GM12878 (cell line): ENCODE measurements at regions not wholly inside any gene's neighbourhood (a gene's known extent, or its start where the extent isn't known, plus 50 kb on each side); places are given as distances from the start of the nearest gene placed in this dataset.

Experiments used
- ATAC-seq: fragments of 200-7000 bp; cut with Tn5 transposase; 3 replicates; pipeline ENCODE4 v1.9.1; 2020; ENCODE audit warnings: mild to moderate bottlenecking, moderate library complexity
- BruUV-seq: library from RNA; stranded (reverse); fragments of 400-500 nt; replicated peaks from 2 replicates; lab custom pipeline; 2021; lab: Mats Ljungman, UMichigan
- CTCF ChIA-PET: fragments of 300-600 bp; sonication (Branson Sonifier 250); formaldehyde crosslinking; extraction: SDS; loops from one replicate; lab custom pipeline; 2021; ENCODE audit warnings: inconsistent platforms; lab: Yijun Ruan, JAX
- POLR2A ChIA-PET: fragments of 350-600 bp; formaldehyde crosslinking; extraction: SDS; loops from one replicate; lab custom pipeline; 2021; ENCODE audit warnings: inconsistent platforms; lab: Charles Lee
- RAD21 ChIA-PET: fragments of 300-600 bp; sonication (Branson Sonifier 250); formaldehyde crosslinking; loops from one replicate; lab custom pipeline; 2023; ENCODE audit warnings: antibody characterized with exemption; ENCODE audit not compliant: unreplicated experiment; lab: Charles Lee
- SMC1A ChIA-PET: fragments of 300-600 bp; sonication (Branson Sonifier 250); formaldehyde crosslinking; loops from one replicate; lab custom pipeline; 2023; ENCODE audit not compliant: unreplicated experiment, uncharacterized antibody; lab: Charles Lee
- DNase-seq: peaks from one replicate; pipeline ENCODE4 v3.0.0-alpha.2; 2011; ENCODE audit warnings: low read depth, low spot score
- FAIRE-seq: peaks from 3 replicates; lab custom pipeline; 2011; peaks lifted over from hg19 to GRCh38; lab: Jason Lieb, UNC
- H2AFZ ChIP-seq: 2 replicates; pipeline ENCODE4 v1.6.0; 2011; ENCODE audit warnings: low read depth, low read length, control low read depth; ENCODE audit not compliant: control insufficient read depth
- H3K27ac ChIP-seq: 2 replicates; pipeline ENCODE4 v1.5.1; 2011; ENCODE audit warnings: control low read depth; ENCODE audit not compliant: control insufficient read depth, insufficient read depth
- H3K27me3 ChIP-seq, 2 experiments: replicated peaks in 1 of 2; 2 replicates each; pipeline versions ENCODE4 v1.6.0 to v1.6.1; 2011; ENCODE audit warnings: low read length in 1 of 2; ENCODE audit not compliant: control insufficient read depth in 2 of 2, insufficient read depth in 2 of 2
- H3K36me3 ChIP-seq, 2 experiments: 2 replicates each; pipeline ENCODE4 v1.5.1; 2011; ENCODE audit warnings: low read length in 1 of 2; ENCODE audit not compliant: control insufficient read depth in 2 of 2, insufficient read depth in 2 of 2
- H3K4me1 ChIP-seq: 2 replicates; pipeline ENCODE4 v1.6.1; 2011; ENCODE audit warnings: mild to moderate bottlenecking, low read length, moderate library complexity, mixed read lengths; ENCODE audit not compliant: control insufficient read depth, insufficient read depth
- H3K4me2 ChIP-seq: 2 replicates; pipeline ENCODE4 v1.6.0; 2011; ENCODE audit warnings: control low read depth; ENCODE audit not compliant: control insufficient read depth, insufficient read depth
- H3K4me3 ChIP-seq: fragments of 200-600 bp; sonication (generic); 2 replicates; pipeline ENCODE4 v1.5.1; 2016
- H3K79me2 ChIP-seq: 2 replicates; pipeline ENCODE4 v1.6.0; 2011; ENCODE audit warnings: low read length; ENCODE audit not compliant: control insufficient read depth, insufficient read depth
- H3K9ac ChIP-seq: 2 replicates; pipeline ENCODE4 v1.8.0; 2011; ENCODE audit warnings: low read length, control low read depth, mixed read lengths; ENCODE audit not compliant: control insufficient read depth, insufficient read depth
- H3K9me3 ChIP-seq: replicated peaks from 3 replicates; pipeline ENCODE4 v1.5.1; 2011; ENCODE audit warnings: mild to moderate bottlenecking, low read length; ENCODE audit not compliant: control insufficient read depth, insufficient read depth
- H4K20me1 ChIP-seq: 2 replicates; pipeline ENCODE4 v1.6.0; 2011; ENCODE audit not compliant: control insufficient read depth, insufficient read depth
- ASH2L ChIP-seq: fragments of 300-600, 200-600 bp; sonication (generic); IDR thresholded peaks from 2 replicates; pipeline ENCODE4 v1.6.1; 2017; ENCODE audit warnings: low read depth, mild to moderate bottlenecking, borderline replicate concordance
- ATF3 ChIP-seq: IDR thresholded peaks from 2 replicates; pipeline ENCODE4 v1.6.1; 2011; ENCODE audit warnings: low read depth, mild to moderate bottlenecking, low read length, moderate library complexity, borderline replicate concordance; ENCODE audit errors: extremely low read depth
- E2F4 ChIP-seq: IDR thresholded peaks from 2 replicates; pipeline ENCODE4 v1.6.1; 2012; ENCODE audit warnings: low read depth, low read length, improper control_type of control experiment
- IRF3 ChIP-seq: fragments of 450-650 bp; IDR thresholded peaks from 2 replicates; pipeline ENCODE4 v1.6.1; 2014; ENCODE audit warnings: mild to moderate bottlenecking
- LARP7 ChIP-seq: fragments of 450-650 bp; IDR thresholded peaks from 2 replicates; pipeline ENCODE4 v1.6.1; 2017; ENCODE audit warnings: mild to moderate bottlenecking
- MYB ChIP-seq: fragments of 150-350 bp; IDR thresholded peaks from 2 replicates; pipeline ENCODE4 v1.6.1; 2014; ENCODE audit warnings: mild to moderate bottlenecking, low read depth, low read length, borderline replicate concordance
- NRF1 ChIP-seq: conservative IDR thresholded peaks from 2 replicates; pipeline ENCODE4 v1.6.1; 2011; ENCODE audit warnings: mild to moderate bottlenecking, low read depth, low read length, improper control_type of control experiment
- PAX5 ChIP-seq: IDR thresholded peaks from 2 replicates; pipeline ENCODE4 v1.6.1; 2011; ENCODE audit warnings: low read depth, low read length, borderline replicate concordance
- PAX8 ChIP-seq: fragments of 450-650 bp; IDR thresholded peaks from 2 replicates; pipeline ENCODE4 v1.6.1; 2017; ENCODE audit warnings: mild to moderate bottlenecking, moderate library complexity
- RB1 ChIP-seq: fragments of 450-650 bp; formaldehyde crosslinking; IDR thresholded peaks from 2 replicates; pipeline ENCODE4 v1.6.1; 2017; ENCODE audit warnings: mild to moderate bottlenecking, borderline replicate concordance
- RUNX3 ChIP-seq: IDR thresholded peaks from 2 replicates; pipeline ENCODE4 v1.6.1; 2012; ENCODE audit warnings: low read length, inconsistent platforms
- SIN3A ChIP-seq: IDR thresholded peaks from 2 replicates; pipeline ENCODE4 v1.6.1; 2012; ENCODE audit warnings: low read depth, low read length, improper control_type of control experiment
- TCF3 ChIP-seq: IDR thresholded peaks from 2 replicates; pipeline ENCODE4 v1.6.1; 2012; ENCODE audit warnings: low read depth, mild to moderate bottlenecking, low read length, borderline replicate concordance; ENCODE audit not compliant: insufficient read depth
- ZNF622 ChIP-seq: fragments of 450-650 bp; IDR thresholded peaks from 2 replicates; pipeline ENCODE4 v1.6.1; 2017; ENCODE audit warnings: mild to moderate bottlenecking, inconsistent platforms
- ZNF687 ChIP-seq: fragments of 450-650 bp; IDR thresholded peaks from 2 replicates; pipeline ENCODE4 v1.6.1; 2017; ENCODE audit warnings: mild to moderate bottlenecking, moderate library complexity
- WGBS: methylation state at CpG from one replicate; pipeline ENCODE4 v1.1.6; 2016; ENCODE audit warnings: low lambda C conversion rate; ENCODE audit not compliant: insufficient replicate concordance, insufficient coverage; ENCODE audit errors: missing lambda C conversion rate; 5-methylcytosine and 5-hydroxymethylcytosine counted together
- in situ Hi-C: fragments of 300-500 bp; cut with MboI; formaldehyde crosslinking; loops from 9 replicates; pipeline ENCODE4 v1.14.3; 2018; ENCODE audit warnings: mixed read lengths
- intact Hi-C: fragments of 100-400 bp; cut with micrococcal nuclease; formaldehyde crosslinking; loops from one replicate; pipeline ENCODE4 v1.14.2; 2022; ENCODE audit not compliant: unreplicated experiment

GRCh38 chr17:74012465-74012864, 191.0 kb upstream of the RPL38 start:
- CTCF ChIA-PET: no interaction called here
- no peaks in the 10 kb centered on the region for H3K79me2 ChIP-seq
- H3K36me3 ChIP-seq: no peaks in the 10 kb centered on the region
- no peaks in the 10 kb centered on the region for H4K20me1 ChIP-seq
- in situ Hi-C loops: no loop called here
- BruUV-seq: no TSS peak
- POLR2A ChIA-PET: no interaction called here
- no peak overlapping the region for H3K4me3 ChIP-seq
- intact Hi-C loops: no loop called here
- H3K9ac ChIP-seq: no peak overlapping the region
- RAD21 ChIA-PET: no interaction called here
- no peak overlapping the region for H3K27ac ChIP-seq
- H3K4me1 ChIP-seq: no peaks in the 10 kb centered on the region
- SMC1A ChIA-PET: no interaction called here
- peaks cover 5 to 11% of the 10 kb centered on the region in 2 experiments; a peak in 3 of 4 replicates for H3K27me3 ChIP-seq
- H3K9me3 ChIP-seq: no peaks in the 10 kb centered on the region
- DNase-seq (no peak), ATAC-seq (no peak), FAIRE-seq (no peak)
- H2AFZ ChIP-seq: no peak overlapping the region
- 0% methylated on average over 6 of the region's 6 CpGs for WGBS
- no peak overlapping the region for H3K4me2 ChIP-seq
- TF ChIP-seq ZNF687 (no peak), PAX5 (no peak), ZNF622 (no peak), RUNX3 (no peak), MYB (no peak), ATF3 (no peak), SIN3A (no peak), ASH2L (no peak), PAX8 (no peak), LARP7 (no peak), TCF3 (no peak), RB1 (no peak), E2F4 (no peak), NRF1 (no peak), IRF3 (no peak)
